ENCODE measurements at regions not wholly inside any gene's neighbourhood (a gene's known extent, or its start where the extent isn't known, plus 50 kb on each side); places are given as distances from the start of the nearest gene placed in this dataset.
"Not testable (repeated sequence)": the region's sequence is repeated elsewhere in the genome, so short reads cannot be mapped to it uniquely, and the experiment has no call there.

GRCh38 chr6:168193816-168194721, 115.1 kb upstream of the FRMD1 start:
- DNase-seq (ENCODE audit: low spot score), result no peak

GRCh38 chr6:168192901-168193815, 114.1 kb upstream of the FRMD1 start:
- no peak for DNase-seq (ENCODE audit: low spot score)

DNA sequence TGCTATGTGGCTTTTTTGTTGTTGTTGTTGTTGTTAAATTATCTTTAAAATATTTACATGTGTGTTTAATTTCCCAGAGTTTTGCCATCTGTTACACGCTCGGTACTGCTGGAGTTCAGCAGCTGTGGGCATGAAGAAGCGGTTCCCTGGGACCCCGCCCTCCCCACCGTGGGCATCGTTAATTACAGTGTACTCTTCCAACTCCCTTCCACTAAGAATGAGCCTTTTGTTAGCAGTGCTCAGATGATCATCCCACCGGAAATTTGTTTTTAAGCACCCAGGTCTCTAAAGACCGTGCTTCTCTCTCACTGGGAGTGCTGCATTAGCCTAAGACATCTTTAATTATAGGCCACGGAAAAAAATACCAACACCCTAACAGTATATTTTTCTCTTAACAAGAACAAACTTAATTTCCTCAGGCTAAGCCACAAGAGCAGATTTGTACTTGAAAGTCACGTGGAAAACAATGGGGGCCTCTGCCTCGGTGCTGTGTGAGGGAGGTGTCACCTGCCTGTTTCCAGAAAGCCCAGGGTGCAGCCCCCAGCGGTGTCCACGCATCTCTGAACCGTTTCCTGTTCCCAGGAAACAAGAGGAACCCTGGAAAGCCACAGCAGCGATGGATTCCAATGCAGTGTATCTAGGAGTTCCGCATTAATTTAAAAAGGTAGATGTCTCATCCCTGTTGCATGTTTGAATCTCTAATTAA, 113.3 kb upstream of the FRMD1 start:
- DNase-seq (ENCODE audit: low spot score), result no peak

DNA sequence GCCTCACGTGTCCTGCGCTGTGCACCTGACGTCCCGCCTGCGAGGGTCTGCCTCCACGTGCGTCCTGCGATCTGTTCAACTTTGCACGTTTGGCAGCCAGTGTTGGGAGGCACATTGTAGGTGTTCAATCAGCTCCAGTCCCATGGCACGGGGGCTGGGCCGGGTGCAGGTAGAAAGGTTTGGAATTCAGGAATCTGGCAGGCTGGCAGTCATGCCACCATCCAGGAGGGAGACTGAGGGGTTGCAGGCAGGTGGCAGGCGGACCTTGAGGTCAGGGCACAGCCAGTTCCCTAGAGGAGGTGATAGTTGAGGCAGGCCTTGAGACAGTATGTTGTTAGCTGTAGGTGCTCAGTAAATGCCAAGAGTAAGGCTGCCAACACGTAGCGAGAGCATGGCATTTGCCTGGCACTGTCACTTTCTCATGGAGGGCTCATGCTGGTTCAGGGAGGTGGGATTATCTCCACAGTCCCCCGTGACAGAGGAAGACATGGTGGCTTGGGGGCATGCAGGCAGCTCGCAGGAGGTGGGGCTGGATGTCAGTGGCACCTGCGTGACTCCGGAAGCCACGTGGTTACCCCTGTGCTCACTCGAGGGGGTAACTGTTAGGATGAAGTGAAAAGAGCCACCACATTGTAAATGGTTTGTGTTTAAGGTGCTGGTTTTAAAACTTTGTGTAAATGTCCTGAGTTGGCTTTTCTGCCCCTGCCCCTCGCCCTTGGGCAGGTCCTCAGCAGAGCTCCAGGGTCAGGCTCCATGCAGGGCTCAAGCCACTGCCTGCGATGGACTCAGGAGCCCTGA, 111.8 kb upstream of the FRMD1 start:
- DNase-seq (ENCODE audit: low spot score), result no peak

- DNase-seq (ENCODE audit: low spot score), result no peak
Observed at GRCh38 chr6:168190014-168190405, 111.0 kb upstream of the FRMD1 start.

DNA sequence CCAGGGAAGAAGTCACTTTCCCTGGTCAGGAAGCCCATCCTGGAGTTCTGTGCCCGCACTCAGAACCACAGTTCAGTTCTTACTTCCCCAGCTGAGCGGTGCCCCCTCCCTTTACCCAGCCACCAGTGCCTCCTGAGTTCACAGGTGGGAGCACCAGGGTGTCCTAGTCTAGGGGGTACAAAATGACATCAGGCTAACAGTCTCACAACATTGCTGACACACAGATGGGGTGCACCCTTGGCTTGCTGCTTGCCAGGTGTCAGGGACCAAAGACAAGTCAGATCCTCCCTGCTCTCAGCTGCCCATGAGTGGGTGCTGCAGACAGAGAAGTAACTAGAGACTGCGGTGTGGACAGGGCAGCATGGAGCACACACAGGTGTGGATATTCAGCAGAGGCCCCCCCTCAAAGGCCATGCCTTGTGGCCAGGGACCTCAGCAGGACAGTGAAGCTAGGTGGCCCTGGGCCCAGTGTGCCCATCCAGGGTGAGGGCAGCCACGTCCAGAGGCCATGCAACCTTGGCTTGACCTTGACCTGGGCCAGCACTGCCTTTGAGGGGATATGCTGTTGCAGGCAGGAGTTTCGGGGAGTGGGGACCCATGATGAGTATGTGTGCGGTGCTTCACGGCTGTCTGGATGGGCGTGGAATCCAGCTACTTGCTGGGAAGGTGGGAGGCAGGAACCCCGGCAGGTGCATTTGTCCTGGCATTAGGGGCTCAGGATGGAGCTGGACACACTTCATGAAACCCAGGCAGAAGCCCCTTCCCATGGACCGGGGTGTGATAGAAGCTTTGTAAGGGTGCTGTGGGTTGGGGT, 110.4 kb upstream of the FRMD1 start:
- DNase-seq (ENCODE audit: low spot score), result no peak

DNA sequence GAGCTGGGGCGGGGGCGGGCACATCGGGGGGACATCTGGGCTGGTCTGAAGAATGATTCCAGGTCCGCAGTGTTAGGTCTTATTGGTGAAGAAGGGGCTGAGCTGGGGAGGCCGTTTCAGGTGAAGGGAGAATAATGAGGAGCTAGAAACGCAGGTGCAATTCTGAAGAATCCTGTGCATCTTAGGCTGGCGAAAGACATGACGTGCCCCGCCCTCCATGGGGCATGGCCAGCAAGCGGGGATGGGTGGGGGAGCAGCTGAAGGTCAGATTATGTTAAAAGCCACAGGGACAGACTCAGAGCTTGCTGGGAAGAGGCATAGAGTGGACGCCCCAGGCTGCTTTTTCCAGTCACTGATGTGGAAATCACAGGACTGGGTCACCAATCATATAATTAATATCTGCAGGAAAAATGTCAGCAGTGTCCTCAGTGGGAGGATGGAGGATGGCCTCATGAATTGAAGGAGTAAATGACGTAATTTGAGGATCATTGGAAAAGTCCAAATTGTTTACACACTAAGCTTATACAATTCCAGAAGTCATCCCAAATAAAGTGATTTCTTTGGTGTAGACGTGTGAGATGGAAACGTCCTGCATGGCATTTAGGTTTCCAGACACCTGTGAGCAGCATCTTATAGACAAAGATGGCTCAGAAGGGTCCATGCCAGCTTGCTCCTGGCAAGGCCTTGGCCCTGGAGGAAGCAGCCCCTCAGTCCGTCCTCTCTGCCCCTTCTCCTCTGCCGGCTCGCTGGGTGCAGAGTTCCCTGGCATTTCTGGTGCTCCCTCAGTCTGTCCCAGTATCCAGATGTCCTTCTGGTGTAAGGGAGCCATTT, 109.6 kb upstream of the FRMD1 start:
- DNase-seq (ENCODE audit: low spot score), result no peak

GRCh38 chr6:168186438-168186837, 107.4 kb upstream of the FRMD1 start:
- no peak for DNase-seq (ENCODE audit: low spot score)

DNA sequence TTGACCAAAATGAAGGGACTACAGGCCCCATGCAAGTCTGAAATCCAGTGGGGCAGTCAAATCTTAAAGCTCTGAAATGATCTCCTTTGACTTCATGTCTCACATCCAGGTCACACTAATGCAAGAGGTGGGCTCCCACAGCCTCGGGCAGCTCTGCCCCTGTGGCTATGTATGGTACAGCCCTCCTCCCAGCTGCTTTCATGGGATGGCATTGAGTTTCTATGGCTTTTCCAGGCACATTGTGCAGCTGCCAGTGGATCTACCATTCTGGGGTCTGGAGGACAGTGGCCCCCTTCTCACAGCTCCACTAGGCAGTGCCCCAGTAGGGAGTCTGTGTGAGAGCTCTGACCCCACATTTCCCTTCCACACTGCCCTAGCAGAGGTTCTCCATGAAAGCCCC, 107.0 kb upstream of the FRMD1 start:
- not testable (repeated sequence) for DNase-seq (ENCODE audit: low spot score)

GRCh38 chr6:168184701-168185100, 105.7 kb upstream of the FRMD1 start:
- no peak for DNase-seq (ENCODE audit: low spot score)

DNA sequence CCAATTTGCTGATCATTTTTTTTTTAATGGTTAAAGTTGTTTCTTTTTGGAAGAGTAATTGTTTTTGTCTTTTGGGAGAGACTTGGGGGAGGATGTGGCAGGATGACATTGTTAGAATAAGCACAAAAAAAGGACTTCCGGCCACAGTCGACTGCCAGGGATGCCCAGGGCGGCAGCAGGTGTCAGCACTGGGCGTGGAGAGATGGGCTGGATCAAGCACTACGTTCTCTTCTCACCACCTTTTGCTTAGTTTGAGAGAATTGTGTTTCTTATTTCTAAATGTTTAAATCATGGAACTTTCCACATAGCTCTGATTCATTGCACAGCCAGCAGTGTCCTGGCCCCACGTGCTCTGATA, 104.6 kb upstream of the FRMD1 start:
- DNase-seq (ENCODE audit: low spot score), result no peak

GRCh38 chr6:168182908-168183612, 104.0 kb upstream of the FRMD1 start:
- no peak for DNase-seq (ENCODE audit: low spot score)

- DNase-seq (ENCODE audit: low spot score), result no peak
Observed at GRCh38 chr6:168182366-168182765, 103.4 kb upstream of the FRMD1 start.

GRCh38 chr6:168181876-168182275, 102.9 kb upstream of the FRMD1 start:
- no peak for DNase-seq (ENCODE audit: low spot score)

GRCh38 chr6:168181316-168181715, 102.3 kb upstream of the FRMD1 start:
- no peak for DNase-seq (ENCODE audit: low spot score)

DNA sequence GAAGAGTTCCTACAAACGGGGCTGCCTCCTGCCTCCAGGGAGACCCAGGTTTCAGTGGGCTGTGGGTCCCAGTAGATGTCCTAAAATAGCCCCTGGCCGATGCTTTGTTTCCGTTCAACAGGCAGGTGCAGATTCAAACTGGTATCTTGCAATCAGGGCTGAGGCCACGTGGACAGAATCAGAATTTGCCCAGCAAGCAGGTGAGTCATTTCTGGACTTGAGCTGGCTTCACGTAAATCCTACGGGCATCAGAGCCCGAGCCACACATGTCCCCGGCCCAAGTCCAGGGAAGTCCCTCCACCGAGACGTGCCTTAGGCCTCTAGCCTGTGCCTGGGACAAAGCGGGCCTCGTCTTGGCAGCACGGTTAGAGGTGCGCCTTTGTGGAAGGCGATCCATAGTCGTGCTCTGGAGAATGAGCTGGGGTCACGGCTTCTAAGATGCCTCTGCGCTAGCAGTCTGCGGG, 101.6 kb upstream of the FRMD1 start:
- DNase-seq (ENCODE audit: low spot score), result no peak

GRCh38 chr6:168179702-168180382, 100.8 kb upstream of the FRMD1 start:
- DNase-seq (ENCODE audit: low spot score), result no peak

- DNase-seq (ENCODE audit: low spot score), result no peak
Observed at GRCh38 chr6:168179133-168179532, 100.1 kb upstream of the FRMD1 start.
